Panc1 (cell line): ENCODE measurements at regions not wholly inside any gene's neighbourhood (a gene's known extent, or its start where the extent isn't known, plus 50 kb on each side); places are given as distances from the start of the nearest gene placed in this dataset.

Experiments used
- CTCF ChIP-seq: fragments of 450-650 bp; IDR thresholded peaks from 2 replicates; pipeline ENCODE4 v1.5.1; 2017; ENCODE audit warnings: mild to moderate bottlenecking
- REST ChIP-seq, 2 experiments: IDR thresholded peaks; 2 replicates each; pipeline ENCODE4 v1.6.1; 2011 to 2012; ENCODE audit warnings: low read depth in 2 of 2, control low read depth in 1 of 2, low read length in 1 of 2, mild to moderate bottlenecking in 1 of 2, moderate library complexity in 1 of 2; ENCODE audit not compliant: insufficient read depth in 1 of 2

GRCh38 chr1:60156371-60156770 is 82.8 kb upstream of the C1orf87 start:
- no peak for TF ChIP-seq REST (IDR thresholded peaks at IDR 0.05; ENCODE audit: insufficient read depth in 1 of 2, low read depth in 2 of 2, low read length in 1 of 2)
- TF ChIP-seq CTCF = no peak
